HepG2 (cell line): ENCODE measurements at regions not wholly inside any gene's neighbourhood (a gene's known extent, or its start where the extent isn't known, plus 50 kb on each side); places are given as distances from the start of the nearest gene placed in this dataset.

ENCODE experiments used
- CBX5 ChIP-seq: sonication (generic); formaldehyde crosslinking; IDR thresholded peaks from 2 replicates; pipeline ENCODE4 v1.4.0; 2020; ENCODE audit warnings: missing genetic modification reagents, borderline replicate concordance
- CSRNP2 ChIP-seq: sonication (generic); formaldehyde crosslinking; conservative IDR thresholded peaks from 2 replicates; pipeline ENCODE4 v1.8.0; 2022; ENCODE audit warnings: low read depth, missing genetic modification reagents
- DZIP1 ChIP-seq: sonication (generic); formaldehyde crosslinking; IDR thresholded peaks from 2 replicates; pipeline ENCODE4 v1.5.0; 2020; ENCODE audit warnings: mild to moderate bottlenecking, missing genetic modification reagents
- FOXA1 ChIP-seq, 2 experiments: fragments of 450-650 bp in 1 of 2; sonication (generic) in 1 of 2; formaldehyde crosslinking in 1 of 2; IDR thresholded peaks; 2 replicates each; pipeline versions ENCODE4 v1.4.0 to v1.6.1; 2016 to 2020; ENCODE audit warnings: missing genetic modification reagents in 1 of 2
- GATAD2A ChIP-seq: IDR thresholded peaks from 2 replicates; pipeline ENCODE4 v1.6.1; 2016
- KDM1A ChIP-seq: IDR thresholded peaks from 2 replicates; pipeline ENCODE4 v1.6.1; 2016; ENCODE audit warnings: missing compliant biosample characterization
- LBX2 ChIP-seq: sonication (generic); formaldehyde crosslinking; IDR thresholded peaks from 2 replicates; pipeline ENCODE4 v1.5.0; 2020; ENCODE audit warnings: missing genetic modification reagents, mild to moderate bottlenecking, borderline replicate concordance
- MYNN ChIP-seq: sonication (generic); formaldehyde crosslinking; IDR thresholded peaks from 2 replicates; pipeline ENCODE4 v1.4.0; 2020; ENCODE audit warnings: mild to moderate bottlenecking, low read depth, missing genetic modification reagents
- PTBP1 ChIP-seq: fragments of 200-400 bp; formaldehyde crosslinking; IDR thresholded peaks from 2 replicates; pipeline ENCODE4 v1.6.1; 2018; ENCODE audit warnings: low read length, low read depth; ENCODE audit not compliant: poor library complexity, severe bottlenecking
- RCOR2 ChIP-seq: IDR thresholded peaks from 2 replicates; pipeline ENCODE4 v1.6.1; 2016; ENCODE audit warnings: missing biosample characterization, missing genetic modification reagents
- RXRA ChIP-seq: sonication (generic); formaldehyde crosslinking; IDR thresholded peaks from 2 replicates; pipeline ENCODE4 v1.5.1; 2020; ENCODE audit warnings: missing genetic modification reagents
- RXRB ChIP-seq: IDR thresholded peaks from 2 replicates; pipeline ENCODE4 v1.6.1; 2016; ENCODE audit warnings: borderline replicate concordance, missing genetic modification reagents, missing compliant biosample characterization
- TMF1 ChIP-seq: sonication (generic); formaldehyde crosslinking; IDR thresholded peaks from 2 replicates; pipeline ENCODE4 v1.8.1; 2022; ENCODE audit warnings: low read depth, missing genetic modification reagents
- ZGPAT ChIP-seq: IDR thresholded peaks from 2 replicates; pipeline ENCODE4 v1.6.1; 2016; ENCODE audit warnings: mild to moderate bottlenecking
- ZNF234 ChIP-seq: sonication (generic); formaldehyde crosslinking; conservative IDR thresholded peaks from 2 replicates; pipeline ENCODE4 v1.5.1; 2020; ENCODE audit warnings: mild to moderate bottlenecking, missing genetic modification reagents
- ZNF33B ChIP-seq: sonication (generic); formaldehyde crosslinking; IDR thresholded peaks from 2 replicates; pipeline ENCODE4 v1.5.1; 2020; ENCODE audit warnings: mild to moderate bottlenecking, missing genetic modification reagents
- ZNF550 ChIP-seq: sonication (generic); formaldehyde crosslinking; IDR thresholded peaks from 2 replicates; pipeline ENCODE4 v1.4.0; 2020; ENCODE audit warnings: mild to moderate bottlenecking, missing genetic modification reagents, borderline replicate concordance
- ZNF607 ChIP-seq: sonication (generic); formaldehyde crosslinking; IDR thresholded peaks from 2 replicates; pipeline ENCODE4 v1.5.1; 2020; ENCODE audit warnings: missing genetic modification reagents, mild to moderate bottlenecking, borderline replicate concordance
- ZNF713 ChIP-seq: sonication (generic); formaldehyde crosslinking; IDR thresholded peaks from 2 replicates; pipeline ENCODE4 v1.4.0; 2020; ENCODE audit warnings: mild to moderate bottlenecking, missing genetic modification reagents
- ZNF850 ChIP-seq: sonication (generic); formaldehyde crosslinking; conservative IDR thresholded peaks from 2 replicates; pipeline ENCODE4 v1.9.0; 2021; ENCODE audit warnings: mild to moderate bottlenecking, missing genetic modification reagents
- ZNF878 ChIP-seq: sonication (generic); formaldehyde crosslinking; IDR thresholded peaks from 2 replicates; pipeline ENCODE4 v1.8.1; 2023; ENCODE audit warnings: mild to moderate bottlenecking, missing genetic modification reagents, moderate library complexity
- TF ChIP-seq, protein P1 (sequence below): IDR thresholded peaks from 2 replicates; pipeline ENCODE4 v1.6.1; 2012; ENCODE audit warnings: inconsistent platforms

DNA sequence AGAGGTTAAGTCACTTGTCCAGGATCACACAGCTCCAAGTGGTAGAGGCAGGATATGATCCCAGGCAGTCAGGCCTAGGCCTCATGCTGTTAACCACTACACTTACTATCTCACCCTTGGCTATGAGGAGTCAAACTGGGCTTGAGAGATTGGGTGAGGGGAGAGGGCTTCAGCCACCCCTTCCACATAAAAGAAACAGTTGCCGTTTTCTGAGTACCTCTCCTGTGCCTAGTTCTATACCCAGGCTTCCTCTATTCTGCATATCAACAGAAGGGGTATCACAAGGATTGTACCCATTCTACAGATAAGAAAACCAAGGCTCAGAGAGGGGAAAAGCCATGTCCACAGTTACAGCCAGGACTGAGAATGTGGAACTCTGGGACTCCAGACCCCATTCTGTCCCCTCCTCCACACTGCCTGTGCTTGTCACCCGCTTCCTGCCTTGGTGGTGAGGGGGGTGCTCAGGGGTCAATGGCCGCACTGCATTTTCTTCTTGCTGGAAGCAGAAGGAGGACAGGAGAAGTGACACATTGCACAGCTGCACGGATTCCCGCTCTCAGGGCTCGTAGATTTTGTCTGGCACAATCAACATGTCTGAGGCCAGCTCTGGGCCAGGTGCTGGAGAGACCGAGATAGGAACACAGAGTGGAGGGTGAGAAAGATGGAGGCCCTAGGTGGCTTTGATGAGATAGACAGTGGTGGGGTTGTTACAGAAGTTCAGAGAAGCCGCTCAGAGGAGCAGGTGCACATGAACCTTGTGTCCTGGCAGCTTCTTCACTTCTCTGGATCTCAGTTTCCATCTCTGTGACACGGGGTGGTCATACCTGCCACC is 108.4 kb upstream of the PTPN1 start (continued):
- TF ChIP-seq DZIP1 (CRISPR knock-in tag) (0 out of 2 replicates have a peak, but pooled peaks have one; percentile 33), ZNF234 (CRISPR knock-in tag) (0 out of 2 replicates have a peak, but pooled peaks have one; percentile 53), RXRA (CRISPR knock-in tag) (peak; percentile 28; the same call in 1 of the 2 replicates), GATAD2A (peak; percentile 17; the same call in 1 of the 2 replicates), ZGPAT (CRISPR knock-in tag) (no peak), FOXA1 (IDR thresholded peaks at IDR 0.05) (no peak), FOXA1 (CRISPR knock-in tag; IDR thresholded peaks at IDR 0.05) (0 out of 2 replicates have a peak, but pooled peaks have one; percentile 2), ZNF878 (CRISPR knock-in tag) (no peak), MYNN (CRISPR knock-in tag) (0 out of 2 replicates have a peak, but pooled peaks have one; percentile 60), KDM1A (CRISPR knock-in tag) (peak; percentile 88), ZNF607 (CRISPR knock-in tag) (0 out of 2 replicates have a peak, but pooled peaks have one; percentile 73), RCOR2 (CRISPR knock-in tag) (peak; percentile 68), ZNF713 (CRISPR knock-in tag) (0 out of 2 replicates have a peak, but pooled peaks have one; percentile 49), ZNF850 (CRISPR knock-in tag) (no peak), TMF1 (CRISPR knock-in tag) (no peak), LBX2 (0 out of 2 replicates have a peak, but pooled peaks have one; percentile 43), ZNF550 (CRISPR knock-in tag) (0 out of 2 replicates have a peak, but pooled peaks have one; percentile 18), RXRB (CRISPR knock-in tag) (peak; percentile 7; the same call in 1 of the 2 replicates), PTBP1 (no peak), CBX5 (CRISPR knock-in tag) (0 out of 2 replicates have a peak, but pooled peaks have one; percentile 19), CSRNP2 (no peak), ZNF33B (CRISPR knock-in tag) (no peak)
- TF ChIP-seq, protein P1, sequence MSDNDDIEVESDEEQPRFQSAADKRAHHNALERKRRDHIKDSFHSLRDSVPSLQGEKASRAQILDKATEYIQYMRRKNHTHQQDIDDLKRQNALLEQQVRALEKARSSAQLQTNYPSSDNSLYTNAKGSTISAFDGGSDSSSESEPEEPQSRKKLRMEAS: 0 out of 2 replicates have a peak, but pooled peaks have one; percentile 40
